ENCODE measurements at regions not wholly inside any gene's neighbourhood (a gene's known extent, or its start where the extent isn't known, plus 50 kb on each side); places are given as distances from the start of the nearest gene placed in this dataset.
"Not testable (repeated sequence)": the region's sequence is repeated elsewhere in the genome, so short reads cannot be mapped to it uniquely, and the experiment has no call there.

- no peak for DNase-seq (ENCODE audit: low read depth)
Measured at GRCh38 chr14:44788612-44789011, 173.1 kb downstream of the KLHL28 start.

- no peak for DNase-seq (ENCODE audit: low read depth)
Measured at GRCh38 chr14:44785096-44785495, 176.7 kb downstream of the KLHL28 start.

GRCh38 chr14:44783901-44784300 is 177.8 kb downstream of the KLHL28 start:
- no peak for DNase-seq (ENCODE audit: low read depth)

- no peak for DNase-seq (ENCODE audit: low read depth)
Measured at GRCh38 chr14:44782775-44783238, 178.9 kb downstream of the KLHL28 start.

- DNase-seq (ENCODE audit: low read depth): no peak
Measured at GRCh38 chr14:44780989-44781388, 180.8 kb downstream of the KLHL28 start.

- DNase-seq (ENCODE audit: low read depth): no peak
Measured at GRCh38 chr14:44778604-44779003, 183.1 kb downstream of the KLHL28 start.

GRCh38 chr14:44777584-44777983 is 184.2 kb downstream of the KLHL28 start:
- DNase-seq (ENCODE audit: low read depth): no peak

- DNase-seq (ENCODE audit: low read depth): no peak
Measured at GRCh38 chr14:44775248-44775647, 186.5 kb downstream of the KLHL28 start.

GRCh38 chr14:44774396-44774795 is 187.4 kb downstream of the KLHL28 start:
- no peak for DNase-seq (ENCODE audit: low read depth)

GRCh38 chr14:44771496-44771895 is 190.3 kb downstream of the KLHL28 start:
- DNase-seq (ENCODE audit: low read depth): no peak

GRCh38 chr14:44770201-44770600 is 191.5 kb downstream of the KLHL28 start:
- DNase-seq (ENCODE audit: low read depth): no peak

- DNase-seq (ENCODE audit: low read depth): no peak
Measured at GRCh38 chr14:44768935-44769334, 192.8 kb downstream of the KLHL28 start.

GRCh38 chr14:44767646-44768173 is 194.0 kb downstream of the KLHL28 start:
- no peak for DNase-seq (ENCODE audit: low read depth)

GRCh38 chr14:44766285-44766684 is 195.5 kb downstream of the KLHL28 start:
- DNase-seq (ENCODE audit: low read depth): no peak

- DNase-seq (ENCODE audit: low read depth): no peak
Measured at GRCh38 chr14:44763356-44763755, 198.4 kb downstream of the KLHL28 start.

GRCh38 chr14:44759277-44759676 is 202.5 kb downstream of the KLHL28 start:
- DNase-seq (ENCODE audit: low read depth): no peak

- no peak for DNase-seq (ENCODE audit: low read depth)
Measured at GRCh38 chr14:44756554-44756953, 205.2 kb downstream of the KLHL28 start.

- no peak for DNase-seq (ENCODE audit: low read depth)
Measured at GRCh38 chr14:44745371-44745770, 216.4 kb downstream of the KLHL28 start.

GRCh38 chr14:44742202-44742601 is 219.5 kb downstream of the KLHL28 start:
- DNase-seq (ENCODE audit: low read depth): no peak

- no peak for DNase-seq (ENCODE audit: low read depth)
Measured at GRCh38 chr14:44741431-44741830, 220.3 kb downstream of the KLHL28 start.

- no peak for DNase-seq (ENCODE audit: low read depth)
Measured at GRCh38 chr14:44736326-44736725, 225.4 kb downstream of the KLHL28 start.

GRCh38 chr14:44732144-44732543 is 225.1 kb upstream of the FSCB start:
- DNase-seq (ENCODE audit: low read depth): no peak

- DNase-seq (ENCODE audit: low read depth): no peak
Measured at GRCh38 chr14:44730860-44731259, 223.8 kb upstream of the FSCB start.

GRCh38 chr14:44721395-44721794 is 214.3 kb upstream of the FSCB start:
- not testable (repeated sequence) for DNase-seq (ENCODE audit: low read depth)
